Skeletal muscle tissue (tissue), 3 donors: ENCODE measurements at regions not wholly inside any gene's neighbourhood (a gene's known extent, or its start where the extent isn't known, plus 50 kb on each side); places are given as distances from the start of the nearest gene placed in this dataset.
"Not testable (repeated sequence)": the region's sequence is repeated elsewhere in the genome, so short reads cannot be mapped to it uniquely, and the experiment has no call there.

ENCODE experiments used
- H3K27ac ChIP-seq: one replicate; pipeline ENCODE4 v1.7.0; 2013; ENCODE audit warnings: mild to moderate bottlenecking, low read depth, low read length, inconsistent platforms
- H3K27me3 ChIP-seq, 3 donors: one replicate each; pipeline ENCODE4 v1.7.0; 2013; ENCODE audit warnings: low read length in 3 of 3; ENCODE audit not compliant: control insufficient read depth in 3 of 3, insufficient read depth in 3 of 3
- H3K36me3 ChIP-seq, 3 donors: one replicate each; pipeline ENCODE4 v1.7.0; 2013; ENCODE audit warnings: low read length in 3 of 3; ENCODE audit not compliant: control insufficient read depth in 3 of 3, insufficient read depth in 3 of 3
- H3K4me1 ChIP-seq, 3 donors: one replicate each; pipeline ENCODE4 v1.7.0; 2013; ENCODE audit warnings: low read length in 3 of 3, mild to moderate bottlenecking in 3 of 3; ENCODE audit not compliant: control insufficient read depth in 3 of 3, insufficient read depth in 3 of 3
- H3K4me3 ChIP-seq, 3 donors: one replicate each; pipeline ENCODE4 v1.7.0; 2013; ENCODE audit warnings: low read length in 3 of 3
- H3K9ac ChIP-seq, 3 donors: one replicate each; pipeline ENCODE4 v1.7.0; 2013; ENCODE audit warnings: low read length in 3 of 3, mild to moderate bottlenecking in 3 of 3, moderate library complexity in 2 of 3, low read depth in 1 of 3
- H3K9me3 ChIP-seq, 3 donors: one replicate each; pipeline ENCODE4 v1.7.0; 2013; ENCODE audit warnings: low read length in 3 of 3; ENCODE audit not compliant: control insufficient read depth in 3 of 3
- donor health status: Osteomylitis.

- not testable (repeated sequence) for H3K4me3 ChIP-seq, H3K27me3 ChIP-seq, H3K4me1 ChIP-seq, H3K27ac ChIP-seq, H3K9me3 ChIP-seq, H3K36me3 ChIP-seq, H3K9ac ChIP-seq
These were observed 251.3 kb downstream of the PTGER3 start for GRCh38 chr1:70796298-70796697.

- not testable (repeated sequence) for H3K9me3 ChIP-seq, H3K9ac ChIP-seq, H3K4me1 ChIP-seq
These were observed 245.0 kb downstream of the PTGER3 start for GRCh38 chr1:70802625-70803024.

GRCh38 chr1:70805641-70806040 lies 242.0 kb downstream of the PTGER3 start:
- Histone ChIP-seq H3K4me1 (no peaks in the 10 kb centered on the region), H3K27ac (no peak overlapping the region)

More at GRCh38 chr1:70802625-70803024, 245.0 kb downstream of the PTGER3 start:
- H3K4me3 ChIP-seq, H3K27me3 ChIP-seq, H3K27ac ChIP-seq, H3K36me3 ChIP-seq: not testable (repeated sequence)

GRCh38 chr1:70807088-70807664 lies 240.4 kb downstream of the PTGER3 start:
- Histone ChIP-seq H3K4me1 (no peaks in the 10 kb centered on the region), H3K9ac (no peak overlapping the region), H3K4me3 (no peak overlapping the region), H3K27me3 (no peaks in the 10 kb centered on the region), H3K36me3 (no peaks in the 10 kb centered on the region), H3K9me3 (no peaks in the 10 kb centered on the region), H3K27ac (no peak overlapping the region)

More at GRCh38 chr1:70805641-70806040, 242.0 kb downstream of the PTGER3 start:
- Histone ChIP-seq H3K9me3 (peaks cover 0 to 2% (median 0%) of the 10 kb centered on the region in 3 donors), H3K9ac (no peak overlapping the region), H3K4me3 (no peak overlapping the region), H3K36me3 (no peaks in the 10 kb centered on the region), H3K27me3 (no peaks in the 10 kb centered on the region)

- Histone ChIP-seq H3K36me3 (no peaks in the 10 kb centered on the region), H3K27ac (no peak overlapping the region), H3K27me3 (no peaks in the 10 kb centered on the region), H3K4me3 (no peak overlapping the region), H3K9ac (no peak overlapping the region), H3K9me3 (no peaks in the 10 kb centered on the region), H3K4me1 (no peaks in the 10 kb centered on the region)
These were observed 238.5 kb downstream of the PTGER3 start for GRCh38 chr1:70809069-70809468.

GRCh38 chr1:70811815-70812214 lies 235.8 kb downstream of the PTGER3 start:
- Histone ChIP-seq H3K27ac (no peak overlapping the region), H3K4me1 (no peaks in the 10 kb centered on the region), H3K4me3 (no peak overlapping the region), H3K9ac (no peak overlapping the region), H3K9me3 (no peaks in the 10 kb centered on the region), H3K36me3 (no peaks in the 10 kb centered on the region), H3K27me3 (no peaks in the 10 kb centered on the region)

- Histone ChIP-seq H3K27me3 (no peaks in the 10 kb centered on the region), H3K4me1 (no peaks in the 10 kb centered on the region), H3K36me3 (no peaks in the 10 kb centered on the region), H3K9ac (no peak overlapping the region), H3K9me3 (no peaks in the 10 kb centered on the region), H3K4me3 (no peak overlapping the region), H3K27ac (no peak overlapping the region)
These were observed 235.0 kb downstream of the PTGER3 start for GRCh38 chr1:70812442-70813109.

- Histone ChIP-seq H3K9ac (no peak overlapping the region), H3K27ac (no peak overlapping the region), H3K4me3 (no peak overlapping the region), H3K36me3 (no peaks in the 10 kb centered on the region), H3K9me3 (no peaks in the 10 kb centered on the region), H3K27me3 (no peaks in the 10 kb centered on the region), H3K4me1 (no peaks in the 10 kb centered on the region)
These were observed 229.2 kb downstream of the PTGER3 start for GRCh38 chr1:70818401-70818800.

- Histone ChIP-seq H3K4me3 (no peak overlapping the region), H3K4me1 (no peaks in the 10 kb centered on the region), H3K36me3 (no peaks in the 10 kb centered on the region), H3K27ac (no peak overlapping the region), H3K9ac (no peak overlapping the region), H3K27me3 (no peaks in the 10 kb centered on the region), H3K9me3 (no peaks in the 10 kb centered on the region)
These were observed 228.4 kb downstream of the PTGER3 start for GRCh38 chr1:70819231-70819630.

GRCh38 chr1:70819785-70820184 lies 227.8 kb downstream of the PTGER3 start:
- no peaks in the 10 kb centered on the region for H3K27me3 ChIP-seq
- H3K36me3 ChIP-seq, result no peaks in the 10 kb centered on the region
- no peaks in the 10 kb centered on the region for H3K9me3 ChIP-seq
- H3K27ac ChIP-seq, result no peak overlapping the region
- no peak overlapping the region for H3K4me3 ChIP-seq
- no peak overlapping the region for H3K9ac ChIP-seq
- no peaks in the 10 kb centered on the region for H3K4me1 ChIP-seq
